ENCODE measurements at regions not wholly inside any gene's neighbourhood (a gene's known extent, or its start where the extent isn't known, plus 50 kb on each side); places are given as distances from the start of the nearest gene placed in this dataset.

DNA sequence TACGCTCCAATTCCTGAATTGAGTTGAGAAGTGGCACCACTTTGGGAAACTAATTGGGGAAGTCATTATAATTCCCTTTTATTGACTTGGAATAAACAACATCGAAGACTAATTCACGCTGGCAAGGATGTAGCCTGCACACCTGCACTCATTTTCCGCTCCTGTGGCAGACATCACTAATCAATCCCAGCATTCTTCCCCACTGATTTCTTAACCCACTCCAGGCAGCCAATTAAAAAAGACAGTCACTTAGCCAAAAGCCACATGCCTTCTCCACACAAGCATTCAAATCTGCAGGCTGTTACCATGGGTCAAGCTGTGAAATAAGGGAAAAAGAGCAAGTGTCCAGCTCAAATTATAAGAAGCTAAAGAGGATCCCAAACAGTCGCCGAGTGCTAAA lies 68.2 kb upstream of the HRH2 start:
- in situ Hi-C loops (cut with MboI) = no loop called here
- no peak for DNase-seq (ENCODE audit: low read depth, low spot score)

More for the DNA sequence above, 68.2 kb upstream of the HRH2 start:
- Histone ChIP-seq H3K4me1 (ENCODE audit: control insufficient read depth, insufficient read depth, low read length) (no peaks in the 10 kb centered on the region), H3K9me3 (replicated peaks; ENCODE audit: control insufficient read depth, insufficient read depth, low read length) (no peaks in the 10 kb centered on the region), H4K20me1 (ENCODE audit: control insufficient read depth, insufficient read depth) (no peaks in the 10 kb centered on the region), H3K4me3 (no peak overlapping the region), H3K36me3 (ENCODE audit: control insufficient read depth in 2 of 2, insufficient read depth in 2 of 2, low read length in 1 of 2) (no peaks in the 10 kb centered on the region), H3K4me2 (ENCODE audit: control insufficient read depth, insufficient read depth) (no peak overlapping the region), H3K79me2 (ENCODE audit: control insufficient read depth, insufficient read depth, low read length) (no peaks in the 10 kb centered on the region), H3K27me3 (replicated peaks in 1 of 2; ENCODE audit: control insufficient read depth in 2 of 2, insufficient read depth in 2 of 2, low read length in 1 of 2) (no peaks in the 10 kb centered on the region; a peak in 1 of 4 replicates), H3K27ac (ENCODE audit: control insufficient read depth, insufficient read depth) (no peak overlapping the region), H2AFZ (ENCODE audit: control insufficient read depth, low read depth, low read length) (no peak overlapping the region), H3K9ac (ENCODE audit: control insufficient read depth, insufficient read depth, low read length) (no peak overlapping the region)
- RAD21 ChIA-PET (ENCODE audit: unreplicated experiment) = no interaction called here
- intact Hi-C loops (cut with micrococcal nuclease; ENCODE audit: unreplicated experiment) = no loop called here
- TF ChIP-seq, protein P1, sequence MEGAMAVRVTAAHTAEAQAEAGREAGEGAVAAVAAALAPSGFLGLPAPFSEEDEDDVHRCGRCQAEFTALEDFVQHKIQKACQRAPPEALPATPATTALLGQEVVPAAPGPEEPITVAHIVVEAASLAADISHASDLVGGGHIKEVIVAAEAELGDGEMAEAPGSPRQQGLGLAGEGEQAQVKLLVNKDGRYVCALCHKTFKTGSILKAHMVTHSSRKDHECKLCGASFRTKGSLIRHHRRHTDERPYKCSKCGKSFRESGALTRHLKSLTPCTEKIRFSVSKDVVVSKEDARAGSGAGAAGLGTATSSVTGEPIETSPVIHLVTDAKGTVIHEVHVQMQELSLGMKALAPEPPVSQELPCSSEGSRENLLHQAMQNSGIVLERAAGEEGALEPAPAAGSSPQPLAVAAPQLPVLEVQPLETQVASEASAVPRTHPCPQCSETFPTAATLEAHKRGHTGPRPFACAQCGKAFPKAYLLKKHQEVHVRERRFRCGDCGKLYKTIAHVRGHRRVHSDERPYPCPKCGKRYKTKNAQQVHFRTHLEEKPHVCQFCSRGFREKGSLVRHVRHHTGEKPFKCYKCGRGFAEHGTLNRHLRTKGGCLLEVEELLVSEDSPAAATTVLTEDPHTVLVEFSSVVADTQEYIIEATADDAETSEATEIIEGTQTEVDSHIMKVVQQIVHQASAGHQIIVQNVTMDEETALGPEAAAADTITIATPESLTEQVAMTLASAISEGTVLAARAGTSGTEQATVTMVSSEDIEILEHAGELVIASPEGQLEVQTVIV (IDR thresholded peaks at IDR 0.05; ENCODE audit: borderline replicate concordance, partially characterized antibody) = no peak
- TF ChIP-seq GATAD2B (conservative IDR thresholded peaks at IDR 0.05; ENCODE audit: low read depth) = no peak
- TF ChIP-seq HDGF (IDR thresholded peaks at IDR 0.05) = no peak
- TF ChIP-seq IKZF2 (IDR thresholded peaks at IDR 0.05) = no peak
- no peak for TF ChIP-seq SMAD1 (IDR thresholded peaks at IDR 0.05; ENCODE audit: low read depth, partially characterized antibody)
- TF ChIP-seq, protein P2, sequence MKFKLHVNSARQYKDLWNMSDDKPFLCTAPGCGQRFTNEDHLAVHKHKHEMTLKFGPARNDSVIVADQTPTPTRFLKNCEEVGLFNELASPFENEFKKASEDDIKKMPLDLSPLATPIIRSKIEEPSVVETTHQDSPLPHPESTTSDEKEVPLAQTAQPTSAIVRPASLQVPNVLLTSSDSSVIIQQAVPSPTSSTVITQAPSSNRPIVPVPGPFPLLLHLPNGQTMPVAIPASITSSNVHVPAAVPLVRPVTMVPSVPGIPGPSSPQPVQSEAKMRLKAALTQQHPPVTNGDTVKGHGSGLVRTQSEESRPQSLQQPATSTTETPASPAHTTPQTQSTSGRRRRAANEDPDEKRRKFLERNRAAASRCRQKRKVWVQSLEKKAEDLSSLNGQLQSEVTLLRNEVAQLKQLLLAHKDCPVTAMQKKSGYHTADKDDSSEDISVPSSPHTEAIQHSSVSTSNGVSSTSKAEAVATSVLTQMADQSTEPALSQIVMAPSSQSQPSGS (IDR thresholded peaks at IDR 0.05; ENCODE audit: low read length) = no peak
- SMC1A ChIA-PET (ENCODE audit: uncharacterized antibody, unreplicated experiment) = no interaction called here
- FAIRE-seq = no peak
- POLR2A ChIA-PET = no interaction called here
- BruUV-seq (replicated peaks) = no TSS peak
- WGBS (ENCODE audit: insufficient coverage, insufficient replicate concordance, low lambda C conversion rate, missing lambda C conversion rate) = 70% methylated on average over 6 of the region's 6 CpGs
- no peak for ATAC-seq
- CTCF ChIA-PET = no interaction called here
